ENCODE measurements at regions not wholly inside any gene's neighbourhood (a gene's known extent, or its start where the extent isn't known, plus 50 kb on each side); places are given as distances from the start of the nearest gene placed in this dataset.

DNA sequence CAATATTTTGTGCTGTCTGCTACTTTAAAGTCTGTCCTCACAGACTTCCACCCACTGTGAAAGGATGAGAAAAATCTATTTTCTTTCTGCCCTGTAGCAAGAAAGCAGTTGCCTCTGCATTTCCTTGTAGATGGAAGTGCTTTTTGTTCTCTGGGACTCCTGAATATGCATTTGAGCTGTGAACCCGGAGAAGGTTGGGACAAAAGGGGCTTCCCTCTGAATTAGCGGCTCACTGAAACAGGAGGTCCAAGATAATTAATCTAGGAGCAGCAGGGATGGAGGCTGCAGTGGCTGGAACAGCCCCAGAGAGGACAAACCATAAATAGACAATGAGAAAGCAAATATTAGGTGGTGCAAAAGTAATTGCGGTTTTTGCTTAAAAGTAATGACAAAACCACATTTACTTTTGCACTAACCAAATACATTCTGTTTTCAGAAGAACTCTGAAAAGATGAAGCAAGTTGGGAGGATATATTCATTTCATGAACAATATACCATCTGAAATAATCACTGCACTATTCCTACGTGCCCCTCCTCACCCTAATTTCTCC, 143.4 kb upstream of the KBTBD8 start:
- TF ChIP-seq, protein P1, sequence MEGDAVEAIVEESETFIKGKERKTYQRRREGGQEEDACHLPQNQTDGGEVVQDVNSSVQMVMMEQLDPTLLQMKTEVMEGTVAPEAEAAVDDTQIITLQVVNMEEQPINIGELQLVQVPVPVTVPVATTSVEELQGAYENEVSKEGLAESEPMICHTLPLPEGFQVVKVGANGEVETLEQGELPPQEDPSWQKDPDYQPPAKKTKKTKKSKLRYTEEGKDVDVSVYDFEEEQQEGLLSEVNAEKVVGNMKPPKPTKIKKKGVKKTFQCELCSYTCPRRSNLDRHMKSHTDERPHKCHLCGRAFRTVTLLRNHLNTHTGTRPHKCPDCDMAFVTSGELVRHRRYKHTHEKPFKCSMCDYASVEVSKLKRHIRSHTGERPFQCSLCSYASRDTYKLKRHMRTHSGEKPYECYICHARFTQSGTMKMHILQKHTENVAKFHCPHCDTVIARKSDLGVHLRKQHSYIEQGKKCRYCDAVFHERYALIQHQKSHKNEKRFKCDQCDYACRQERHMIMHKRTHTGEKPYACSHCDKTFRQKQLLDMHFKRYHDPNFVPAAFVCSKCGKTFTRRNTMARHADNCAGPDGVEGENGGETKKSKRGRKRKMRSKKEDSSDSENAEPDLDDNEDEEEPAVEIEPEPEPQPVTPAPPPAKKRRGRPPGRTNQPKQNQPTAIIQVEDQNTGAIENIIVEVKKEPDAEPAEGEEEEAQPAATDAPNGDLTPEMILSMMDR (IDR thresholded peaks at IDR 0.05 in 8 of 11, conservative IDR thresholded peaks at IDR 0.05 in 3 of 11): no peak
- no peak for TF ChIP-seq POLR2A (IDR thresholded peaks at IDR 0.05)

Data from spleen (tissue), 7 donors.